H1 (cell line): ENCODE measurements at regions not wholly inside any gene's neighbourhood (a gene's known extent, or its start where the extent isn't known, plus 50 kb on each side); places are given as distances from the start of the nearest gene placed in this dataset.

Experiments
- CTCF ChIA-PET: fragments of 300-600 bp; sonication (Branson Sonifier 250); formaldehyde crosslinking; loops from one replicate; lab custom pipeline; 2021; ENCODE audit not compliant: partially characterized antibody; lab: Charles Lee
- POLR2A ChIA-PET: fragments of 300-600 bp; sonication (Branson Sonifier 250); formaldehyde crosslinking; loops from one replicate; lab custom pipeline; 2021; ENCODE audit warnings: inconsistent platforms; ENCODE audit not compliant: partially characterized antibody; lab: Charles Lee
- DNase-seq, 2 experiments: peaks; one replicate each; pipeline versions ENCODE4 v3.0.0 to v3.0.0-alpha.2; 2010 to 2022; ENCODE audit warnings: low spot score in 2 of 2, low read depth in 1 of 2, mixed read lengths in 1 of 2
- FAIRE-seq: peaks from 2 replicates; lab custom pipeline; 2011; peaks lifted over from hg19 to GRCh38; lab: Jason Lieb, UNC
- H2AFZ ChIP-seq: 2 replicates; pipeline ENCODE4 v1.8.1; 2012; ENCODE audit warnings: low read length, inconsistent platforms
- H2AK5ac ChIP-seq: 2 replicates; pipeline ENCODE4 v1.6.1; 2013; ENCODE audit warnings: low read depth, low read length
- H2BK120ac ChIP-seq: replicated peaks from 2 replicates; pipeline ENCODE3; 2013; ENCODE audit warnings: low read depth, low read length, inconsistent platforms
- H2BK12ac ChIP-seq: 2 replicates; pipeline ENCODE4 v1.6.1; 2013; ENCODE audit warnings: low read depth, low read length
- H2BK15ac ChIP-seq: 2 replicates; pipeline ENCODE4 v1.6.1; 2013; ENCODE audit warnings: low read length
- H2BK20ac ChIP-seq: 2 replicates; pipeline ENCODE4 v1.6.1; 2013; ENCODE audit warnings: low read length
- H2BK5ac ChIP-seq: 2 replicates; pipeline ENCODE4 v1.6.1; 2013; ENCODE audit warnings: low read depth, low read length
- H3K14ac ChIP-seq: 2 replicates; pipeline ENCODE4 v1.6.1; 2013; ENCODE audit warnings: inconsistent platforms; ENCODE audit not compliant: insufficient read length
- H3K18ac ChIP-seq: 2 replicates; pipeline ENCODE4 v1.6.1; 2013; ENCODE audit warnings: low read length; ENCODE audit errors: extremely low read depth
- H3K23ac ChIP-seq: 2 replicates; pipeline ENCODE4 v1.6.1; 2013; ENCODE audit warnings: inconsistent platforms; ENCODE audit not compliant: insufficient read length
- H3K23me2 ChIP-seq: 2 replicates; pipeline ENCODE4 v1.6.1; 2013; ENCODE audit warnings: low read depth, low read length
- H3K27ac ChIP-seq: 2 replicates; pipeline ENCODE4 v1.6.1; 2011; ENCODE audit warnings: low read depth, low read length, inconsistent platforms
- H3K27me3 ChIP-seq, 4 experiments: replicated peaks in 1 of 4; 1 replicate in 1 of 4; 2 replicates in 3 of 4; pipeline versions ENCODE4 v1.6.1 to v1.8.1; 2011 to 2013; ENCODE audit warnings: low read length in 3 of 4, mild to moderate bottlenecking in 3 of 4, inconsistent platforms in 2 of 4, mixed read lengths in 2 of 4, moderate library complexity in 1 of 4; ENCODE audit not compliant: control insufficient read depth in 3 of 4, insufficient read depth in 3 of 4; ENCODE audit errors: extremely low read depth in 1 of 4
- H3K36me3 ChIP-seq, 4 experiments: 2 replicates each; pipeline versions ENCODE4 v1.6.1 to v1.8.1; 2011 to 2013; ENCODE audit warnings: mild to moderate bottlenecking in 4 of 4, low read length in 3 of 4, moderate library complexity in 2 of 4, control low read depth in 1 of 4, inconsistent platforms in 1 of 4; ENCODE audit not compliant: insufficient read depth in 4 of 4, control insufficient read depth in 2 of 4
- H3K4ac ChIP-seq: replicated peaks from 2 replicates; pipeline ENCODE3; 2013; ENCODE audit warnings: low read length, low read depth, mixed read lengths, inconsistent platforms; ENCODE audit not compliant: insufficient read length
- H3K4me1 ChIP-seq, 4 experiments: replicated peaks in 1 of 4; 1 replicate in 1 of 4; 2 replicates in 3 of 4; pipeline versions ENCODE4 v1.6.1 to v1.8.1; 2011 to 2013; ENCODE audit warnings: low read length in 3 of 4, inconsistent platforms in 2 of 4, mixed read lengths in 1 of 4; ENCODE audit not compliant: insufficient read depth in 4 of 4, control insufficient read depth in 3 of 4
- H3K4me2 ChIP-seq, 2 experiments: 2 replicates each; pipeline versions ENCODE4 v1.6.1 to v1.8.1; 2011 to 2013; ENCODE audit warnings: low read depth in 2 of 2, low read length in 2 of 2, control low read depth in 1 of 2, inconsistent platforms in 1 of 2, mild to moderate bottlenecking in 1 of 2; ENCODE audit not compliant: insufficient read depth in 1 of 2
- H3K4me3 ChIP-seq, 4 experiments: fragments of 200-600, 300-600 bp in 1 of 4; sonication (generic), shearing (Covaris generic), sonication (Bioruptor Twin) in 1 of 4; 2 replicates each; pipeline versions ENCODE4 v1.5.1 to v1.8.1; 2011 to 2016; ENCODE audit warnings: low read length in 4 of 4, low read depth in 3 of 4, control low read depth in 2 of 4, inconsistent platforms in 2 of 4, mild to moderate bottlenecking in 2 of 4, mixed read lengths in 1 of 4, moderate library complexity in 1 of 4; ENCODE audit not compliant: insufficient read depth in 2 of 4; ENCODE audit errors: extremely low read depth in 1 of 4
- H3K56ac ChIP-seq: replicated peaks from 2 replicates; pipeline ENCODE3; 2013; ENCODE audit warnings: low read depth, mild to moderate bottlenecking, mixed read lengths, low read length, inconsistent platforms; ENCODE audit not compliant: insufficient read length
- H3K79me1 ChIP-seq: 2 replicates; pipeline ENCODE4 v1.6.1; 2013; ENCODE audit warnings: low read depth, low read length, control low read depth
- H3K79me2 ChIP-seq, 2 experiments: 2 replicates each; pipeline versions ENCODE4 v1.6.1 to v1.8.1; 2012 to 2013; ENCODE audit warnings: low read length in 2 of 2, mild to moderate bottlenecking in 2 of 2, inconsistent platforms in 1 of 2; ENCODE audit not compliant: insufficient read depth in 2 of 2, control insufficient read depth in 1 of 2
- H3K9ac ChIP-seq, 4 experiments: replicated peaks in 1 of 4; 1 replicate in 1 of 4; 2 replicates in 3 of 4; pipeline versions ENCODE4 v1.6.1 to v1.8.1; 2011 to 2013; ENCODE audit warnings: low read depth in 3 of 4, low read length in 3 of 4, control low read depth in 2 of 4, mild to moderate bottlenecking in 2 of 4, moderate library complexity in 2 of 4, inconsistent platforms in 1 of 4; ENCODE audit errors: extremely low read depth in 1 of 4
- H3K9me3 ChIP-seq, 2 experiments: 2 replicates each; pipeline versions ENCODE4 v1.6.1 to v1.8.1; 2012 to 2013; ENCODE audit warnings: mild to moderate bottlenecking in 2 of 2, moderate library complexity in 2 of 2, control low read depth in 1 of 2, inconsistent platforms in 1 of 2, low read depth in 1 of 2, low read length in 1 of 2, mixed read lengths in 1 of 2; ENCODE audit not compliant: insufficient read depth in 2 of 2
- H4K20me1 ChIP-seq, 2 experiments: replicated peaks in 1 of 2; 2 replicates each; pipeline versions ENCODE3 to v1.8.1; 2011 to 2013; ENCODE audit warnings: inconsistent platforms in 2 of 2, low read length in 2 of 2, mild to moderate bottlenecking in 1 of 2; ENCODE audit not compliant: insufficient read depth in 2 of 2, control insufficient read depth in 1 of 2
- H4K5ac ChIP-seq: 2 replicates; pipeline ENCODE4 v1.6.1; 2013; ENCODE audit warnings: low read length, low read depth, mixed read lengths, inconsistent platforms; ENCODE audit not compliant: insufficient read length
- H4K8ac ChIP-seq: 2 replicates; pipeline ENCODE4 v1.8.0; 2013; ENCODE audit warnings: mild to moderate bottlenecking, moderate library complexity, low read length, inconsistent platforms; ENCODE audit not compliant: insufficient read depth; ENCODE audit errors: extremely low read depth
- H4K91ac ChIP-seq: replicated peaks from 2 replicates; pipeline ENCODE3; 2013; ENCODE audit warnings: low read length, mixed read lengths, inconsistent platforms; ENCODE audit not compliant: insufficient read length
- BACH1 ChIP-seq: IDR thresholded peaks from 2 replicates; pipeline ENCODE4 v1.6.1; 2012; ENCODE audit warnings: low read length, improper control_type of control experiment
- CREB1 ChIP-seq: IDR thresholded peaks from 2 replicates; pipeline ENCODE4 v1.6.1; 2012; ENCODE audit warnings: inconsistent platforms
- EP300 ChIP-seq, 2 experiments: IDR thresholded peaks; 1 replicate in 1 of 2; 2 replicates in 1 of 2; pipeline ENCODE4 v1.6.1; 2011 to 2012; ENCODE audit warnings: low read depth in 2 of 2, low read length in 2 of 2, mild to moderate bottlenecking in 2 of 2, borderline replicate concordance in 1 of 2, inconsistent platforms in 1 of 2, moderate library complexity in 1 of 2
- FOSL1 ChIP-seq: IDR thresholded peaks from 2 replicates; pipeline ENCODE4 v1.6.1; 2011; ENCODE audit warnings: mild to moderate bottlenecking, low read depth, low read length, moderate library complexity; ENCODE audit not compliant: insufficient read depth
- KDM1A ChIP-seq: fragments of 200-600, 300-600 bp; sonication (generic); IDR thresholded peaks from 2 replicates; pipeline ENCODE4 v1.7.1; 2016; ENCODE audit warnings: mild to moderate bottlenecking, low read length, borderline replicate concordance
- KDM4A ChIP-seq: IDR thresholded peaks from one replicate; pipeline ENCODE4 v1.7.1; 2012; ENCODE audit warnings: low read depth, mild to moderate bottlenecking, moderate library complexity, low read length, inconsistent platforms; ENCODE audit not compliant: severe bottlenecking
- RNF2 ChIP-seq: fragments of 200-900, 300-1000 bp; sonication (generic); IDR thresholded peaks from 2 replicates; pipeline ENCODE4 v1.7.1; 2016; ENCODE audit warnings: borderline replicate concordance, low read depth, mild to moderate bottlenecking, antibody characterized with exemption, low read length; ENCODE audit not compliant: poor library complexity, severe bottlenecking; ENCODE audit errors: missing control alignments
- SIN3A ChIP-seq, 2 experiments: IDR thresholded peaks in 1 of 2; conservative IDR thresholded peaks in 1 of 2; 2 replicates each; pipeline ENCODE4 v1.6.1; 2011 to 2012; ENCODE audit warnings: low read length in 2 of 2, improper control_type of control experiment in 1 of 2, low read depth in 1 of 2, mild to moderate bottlenecking in 1 of 2
- SIRT6 ChIP-seq: IDR thresholded peaks from one replicate; pipeline ENCODE4 v1.7.1; 2012; ENCODE audit warnings: low read length, inconsistent platforms
- SP4 ChIP-seq: IDR thresholded peaks from 2 replicates; pipeline ENCODE4 v1.6.1; 2012; ENCODE audit warnings: low read length, inconsistent platforms
- ZNF274 ChIP-seq: IDR thresholded peaks from 2 replicates; pipeline ENCODE4 v1.7.0; 2012; ENCODE audit warnings: low read length, borderline replicate concordance; ENCODE audit errors: extremely low read depth
- WGBS, 2 experiments: shearing (Covaris generic) in 1 of 2; methylation state at CpG; one replicate each; pipeline versions ENCODE4 v1.1.6 to v1.1.7; 2013 to 2015; ENCODE audit warnings: low lambda C conversion rate in 2 of 2, mixed read lengths in 2 of 2, inconsistent platforms in 1 of 2, low coverage in 1 of 2, missing lambda C conversion rate in 1 of 2; ENCODE audit not compliant: insufficient replicate concordance in 2 of 2, insufficient coverage in 1 of 2, insufficient read length in 1 of 2; ENCODE audit errors: extremely low coverage in 1 of 2, missing lambda C conversion rate in 1 of 2; 5-methylcytosine and 5-hydroxymethylcytosine counted together

DNA sequence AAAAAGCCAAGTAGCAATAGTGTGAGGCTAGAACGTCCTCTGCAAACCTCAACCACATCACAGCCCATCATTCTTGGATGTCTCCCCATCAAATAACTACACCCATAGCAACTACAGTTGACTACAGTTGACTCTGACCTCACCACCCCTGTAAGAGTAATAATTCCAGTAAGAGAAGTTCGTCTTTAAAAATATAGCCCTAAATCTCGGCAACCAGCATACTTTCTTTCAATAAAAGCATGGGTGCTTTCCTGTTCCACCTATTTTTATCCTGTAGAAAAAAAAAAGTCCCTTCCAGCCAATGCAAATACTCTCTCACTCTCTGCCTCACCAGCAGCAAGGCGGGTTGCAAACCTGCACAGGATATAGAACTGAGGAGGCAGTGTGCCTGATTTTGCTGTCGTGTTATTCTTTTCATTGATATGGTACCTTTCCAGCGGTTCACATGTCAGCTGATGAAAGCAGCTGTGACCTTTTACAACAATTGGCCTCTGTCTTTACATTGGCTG lies 187.5 kb upstream of the NFE2L3 start:
- DNase-seq (no peak), FAIRE-seq (no peak)
- 0 out of 2 replicates have a peak overlapping the region, but pooled peaks have one; percentile 21 for H2AFZ ChIP-seq
- H2BK20ac ChIP-seq, result no peak overlapping the region
- H3K4me1 ChIP-seq, result no peaks in the 10 kb centered on the region
- no peak overlapping the region for H3K18ac ChIP-seq
- no peak overlapping the region for H3K56ac ChIP-seq
- H3K27ac ChIP-seq, result no peak overlapping the region
- H3K36me3 ChIP-seq, result no peaks in the 10 kb centered on the region
- H3K23me2 ChIP-seq, result no peaks in the 10 kb centered on the region
- H3K4ac ChIP-seq, result no peak overlapping the region
- ChIA-PET POLR2A (interaction anchor here (1.4 kb wide), 1 partner anchor 11 kb away, joined by 3 read pairs; no protein-coding TSS in a partner anchor), CTCF (interaction anchor here (0.7 to 1.4 kb wide), 2 partner anchors 70 to 187 kb away, joined by 3 read pairs; partner anchors contain the start of gene NFE2L3)
- no peak overlapping the region for H4K5ac ChIP-seq
- H3K23ac ChIP-seq, result no peak overlapping the region
- H4K20me1 ChIP-seq, result no peaks in the 10 kb centered on the region
- H2BK120ac ChIP-seq, result no peak overlapping the region
- no peaks in the 10 kb centered on the region for H3K27me3 ChIP-seq
- no peak overlapping the region for H4K91ac ChIP-seq
- no peaks in the 10 kb centered on the region for H3K9me3 ChIP-seq
- WGBS, 2 experiments, result 92% methylated on average over 6 of the region's 6 CpGs; no CpG with 5 or more reads in 1 of the 2 experiments
- H4K8ac ChIP-seq, result no peak overlapping the region
- H3K4me2 ChIP-seq, result no peak overlapping the region
- H2BK5ac ChIP-seq, result no peak overlapping the region
- no peak overlapping the region for H2BK15ac ChIP-seq
- no peak overlapping the region for H3K9ac ChIP-seq
- no peak overlapping the region for H3K4me3 ChIP-seq
- no peak overlapping the region for H3K14ac ChIP-seq
- H3K79me1 ChIP-seq, result no peaks in the 10 kb centered on the region
- no peak overlapping the region for H2AK5ac ChIP-seq
- no peaks in the 10 kb centered on the region for H3K79me2 ChIP-seq
- H2BK12ac ChIP-seq, result no peak overlapping the region
- no peak for TF ChIP-seq SP4
- TF ChIP-seq FOSL1, result no peak
- TF ChIP-seq RNF2, result no peak
- TF ChIP-seq EP300 (IDR thresholded peaks at IDR 0.05; ENCODE audit: borderline replicate concordance in 1 of 2, low read depth in 2 of 2, low read length in 2 of 2), result no peak
- no peak for TF ChIP-seq KDM1A
- TF ChIP-seq KDM4A, result no peak
- no peak for TF ChIP-seq ZNF274
- no peak for TF ChIP-seq CREB1
- no peak for TF ChIP-seq BACH1
- no peak for TF ChIP-seq SIRT6
- no peak for TF ChIP-seq SIN3A (conservative IDR thresholded peaks at IDR 0.05 in 1 of 2, IDR thresholded peaks at IDR 0.05 in 1 of 2; ENCODE audit: low read depth in 1 of 2, low read length in 2 of 2)
